ENCODE measurements at regions not wholly inside any gene's neighbourhood (a gene's known extent, or its start where the extent isn't known, plus 50 kb on each side); places are given as distances from the start of the nearest gene placed in this dataset.
"Not testable (repeated sequence)": the region's sequence is repeated elsewhere in the genome, so short reads cannot be mapped to it uniquely, and the experiment has no call there.

GRCh38 chr5:98190344-98190743 lies 583.1 kb upstream of the RGMB start:
- TF ChIP-seq CTCF, POLR2AphosphoS5 (IDR thresholded peaks at IDR 0.05): not testable (repeated sequence)
